Left renal cortex interstitium (tissue), 4 donors: ENCODE measurements at regions not wholly inside any gene's neighbourhood (a gene's known extent, or its start where the extent isn't known, plus 50 kb on each side); places are given as distances from the start of the nearest gene placed in this dataset.
"Not testable (repeated sequence)": the region's sequence is repeated elsewhere in the genome, so short reads cannot be mapped to it uniquely, and the experiment has no call there.

Source experiments
- DNase-seq, 4 donors: peaks; one replicate each; pipeline ENCODE4 v3.0.0-alpha.2; 2013; ENCODE audit warnings: low read depth in 4 of 4, low spot score in 2 of 4, missing footprints in 1 of 4

GRCh38 chr3:56958879-56959278 lies 101.6 kb upstream of the SPATA12 start:
- DNase-seq: no peak

- DNase-seq: no peak
These were observed 102.9 kb upstream of the SPATA12 start for GRCh38 chr3:56957522-56957921.

GRCh38 chr3:56956906-56957305 lies 103.6 kb upstream of the SPATA12 start:
- DNase-seq: no peak

- no peak for DNase-seq
These were observed 104.9 kb upstream of the SPATA12 start for GRCh38 chr3:56955492-56956111.

- no peak for DNase-seq
These were observed 106.3 kb upstream of the SPATA12 start for GRCh38 chr3:56954125-56954524.

GRCh38 chr3:56952846-56953245 lies 107.6 kb upstream of the SPATA12 start:
- DNase-seq: no peak

GRCh38 chr3:56952061-56952460 lies 108.4 kb upstream of the SPATA12 start:
- no peak for DNase-seq

GRCh38 chr3:56951366-56951765 lies 109.1 kb upstream of the SPATA12 start:
- DNase-seq: no peak

- not testable (repeated sequence) for DNase-seq
These were observed 115.1 kb upstream of the SPATA12 start for GRCh38 chr3:56945378-56945777.

- DNase-seq: no peak
These were observed 117.9 kb upstream of the SPATA12 start for GRCh38 chr3:56942523-56942922.

GRCh38 chr3:56940976-56941375 lies 119.5 kb upstream of the SPATA12 start:
- DNase-seq: no peak

- no peak for DNase-seq
These were observed 120.1 kb upstream of the SPATA12 start for GRCh38 chr3:56940321-56940720.

- DNase-seq: no peak
These were observed 120.6 kb upstream of the SPATA12 start for GRCh38 chr3:56939834-56940233.

- DNase-seq: no peak
These were observed 121.9 kb upstream of the SPATA12 start for GRCh38 chr3:56938530-56938929.

- DNase-seq: no peak
These were observed 122.9 kb upstream of the SPATA12 start for GRCh38 chr3:56937580-56937979.

GRCh38 chr3:56935811-56936210 lies 124.7 kb upstream of the SPATA12 start:
- DNase-seq: no peak

- not testable (repeated sequence) for DNase-seq
These were observed 126.0 kb upstream of the SPATA12 start for GRCh38 chr3:56934481-56934880.

- no peak for DNase-seq
These were observed 126.7 kb upstream of the SPATA12 start for GRCh38 chr3:56933803-56934202.

- no peak for DNase-seq
These were observed 127.6 kb upstream of the SPATA12 start for GRCh38 chr3:56932866-56933265.

- DNase-seq: no peak
These were observed 128.6 kb upstream of the SPATA12 start for GRCh38 chr3:56931836-56932235.

- no peak for DNase-seq
These were observed 129.0 kb upstream of the ARHGEF3 start for GRCh38 chr3:56930706-56931105.

- no peak for DNase-seq
These were observed 128.3 kb upstream of the ARHGEF3 start for GRCh38 chr3:56929809-56930615.
